IMR-90 (cell line): ENCODE measurements at regions not wholly inside any gene's neighbourhood (a gene's known extent, or its start where the extent isn't known, plus 50 kb on each side); places are given as distances from the start of the nearest gene placed in this dataset.

Source experiments
- ATAC-seq: fragments of 200-7000 bp; cut with Tn5 transposase; 2 replicates; pipeline ENCODE4 v1.9.1; 2020; ENCODE audit warnings: low read depth, mild to moderate bottlenecking, moderate library complexity
- BruUV-seq: library from RNA; stranded (reverse); fragments of 400-500 nt; replicated peaks from 2 replicates; lab custom pipeline; 2021; lab: Mats Ljungman, UMichigan
- CTCF ChIA-PET: fragments of 300-600 bp; formaldehyde crosslinking; extraction: SDS; loops from one replicate; lab custom pipeline; 2021; ENCODE audit warnings: antibody characterized with exemption; lab: Yijun Ruan, JAX
- POLR2A ChIA-PET: fragments of 300-600 bp; sonication (Branson Sonifier 250); formaldehyde crosslinking; loops from one replicate; lab custom pipeline; 2022; ENCODE audit warnings: antibody characterized with exemption; ENCODE audit not compliant: unreplicated experiment; lab: Charles Lee
- DNase-seq: peaks from one replicate; pipeline ENCODE4 v3.0.0; 2013
- H2AFZ ChIP-seq: replicated peaks from 2 replicates; pipeline ENCODE3; 2013; ENCODE audit warnings: low read length, mild to moderate bottlenecking; ENCODE audit not compliant: poor library complexity
- H2AK5ac ChIP-seq: 2 replicates; pipeline ENCODE4 v1.6.1; 2013; ENCODE audit warnings: low read depth, low read length, inconsistent platforms
- H2AK9ac ChIP-seq: replicated peaks from 2 replicates; pipeline ENCODE3; 2013; ENCODE audit warnings: mild to moderate bottlenecking, low read depth, low read length, moderate library complexity; ENCODE audit not compliant: poor library complexity
- H2BK120ac ChIP-seq: 2 replicates; pipeline ENCODE4 v1.6.1; 2013; ENCODE audit warnings: low read depth, low read length, inconsistent platforms
- H2BK15ac ChIP-seq: 3 replicates; pipeline ENCODE4 v1.6.1; 2013; ENCODE audit warnings: low read depth, low read length, inconsistent platforms
- H2BK20ac ChIP-seq: 2 replicates; pipeline ENCODE4 v1.6.1; 2013; ENCODE audit warnings: low read depth, mild to moderate bottlenecking, inconsistent platforms, low read length, moderate library complexity
- H2BK5ac ChIP-seq: 2 replicates; pipeline ENCODE4 v1.6.1; 2013; ENCODE audit warnings: mild to moderate bottlenecking, low read depth, low read length, inconsistent platforms; ENCODE audit not compliant: poor library complexity, severe bottlenecking
- H3K14ac ChIP-seq: replicated peaks from 2 replicates; pipeline ENCODE4 v1.6.1; 2013; ENCODE audit warnings: low read depth, low read length, inconsistent platforms
- H3K18ac ChIP-seq: 2 replicates; pipeline ENCODE4 v1.6.1; 2013; ENCODE audit warnings: low read depth, low read length, control low read depth
- H3K23ac ChIP-seq: 2 replicates; pipeline ENCODE4 v1.6.1; 2013; ENCODE audit warnings: low read depth, low read length, inconsistent platforms
- H3K27ac ChIP-seq: 2 replicates; pipeline ENCODE4 v1.5.1; 2013; ENCODE audit warnings: mild to moderate bottlenecking, control low read depth, low read length; ENCODE audit not compliant: insufficient read depth
- H3K27me3 ChIP-seq: 2 replicates; pipeline ENCODE4 v1.6.1; 2013; ENCODE audit warnings: low read length; ENCODE audit not compliant: control insufficient read depth, insufficient read depth
- H3K36me3 ChIP-seq: 2 replicates; pipeline ENCODE4 v1.6.1; 2013; ENCODE audit warnings: low read length, mixed read lengths; ENCODE audit not compliant: control insufficient read depth, insufficient read depth
- H3K4ac ChIP-seq: 2 replicates; pipeline ENCODE4 v1.6.1; 2013; ENCODE audit warnings: low read depth, low read length, inconsistent platforms
- H3K4me1 ChIP-seq: 2 replicates; pipeline ENCODE4 v1.6.1; 2013; ENCODE audit warnings: low read length, mixed read lengths; ENCODE audit not compliant: control insufficient read depth, insufficient read depth
- H3K4me2 ChIP-seq: 2 replicates; pipeline ENCODE4 v1.6.1; 2013; ENCODE audit warnings: low read depth, mild to moderate bottlenecking, control low read depth, low read length, moderate library complexity
- H3K4me3 ChIP-seq: 2 replicates; pipeline ENCODE4 v1.5.1; 2013; ENCODE audit warnings: low read depth, mild to moderate bottlenecking, control low read depth, low read length, moderate library complexity; ENCODE audit not compliant: insufficient read depth
- H3K56ac ChIP-seq: 2 replicates; pipeline ENCODE4 v1.6.1; 2013; ENCODE audit warnings: low read length, inconsistent platforms; ENCODE audit not compliant: insufficient read depth; ENCODE audit errors: extremely low read depth
- H3K79me1 ChIP-seq, 2 experiments: 2 replicates each; pipeline ENCODE4 v1.6.1; 2013; ENCODE audit warnings: low read length in 2 of 2, inconsistent platforms in 1 of 2, low read depth in 1 of 2
- H3K9ac ChIP-seq: 2 replicates; pipeline ENCODE4 v1.6.1; 2013; ENCODE audit warnings: low read depth, low read length, control low read depth
- H3K9me1 ChIP-seq: 2 replicates; pipeline ENCODE4 v1.6.1; 2013; ENCODE audit warnings: low read length, inconsistent platforms; ENCODE audit not compliant: insufficient read depth
- H3K9me3 ChIP-seq: 2 replicates; pipeline ENCODE4 v1.6.1; 2013; ENCODE audit warnings: low read length; ENCODE audit not compliant: control insufficient read depth, insufficient read depth
- H4K20me1 ChIP-seq: 2 replicates; pipeline ENCODE4 v1.6.1; 2013; ENCODE audit warnings: low read length, inconsistent platforms; ENCODE audit not compliant: insufficient read depth
- H4K5ac ChIP-seq: 2 replicates; pipeline ENCODE4 v1.6.1; 2013; ENCODE audit warnings: mild to moderate bottlenecking, low read depth, low read length, control low read depth
- H4K8ac ChIP-seq, 2 experiments: 2 replicates each; pipeline ENCODE4 v1.6.1; 2013; ENCODE audit warnings: low read depth in 2 of 2, low read length in 2 of 2, control low read depth in 1 of 2, inconsistent platforms in 1 of 2
- H4K91ac ChIP-seq: 2 replicates; pipeline ENCODE4 v1.6.1; 2013; ENCODE audit warnings: low read depth, low read length, inconsistent platforms; ENCODE audit not compliant: insufficient read depth
- CEBPB ChIP-seq: IDR thresholded peaks from 2 replicates; pipeline ENCODE4 v1.6.1; 2012; ENCODE audit warnings: low read depth, low read length, improper control_type of control experiment
- FOS ChIP-seq: fragments of 150-350 bp; IDR thresholded peaks from 2 replicates; pipeline ENCODE4 v1.6.1; 2016; ENCODE audit warnings: low read depth, low read length
- NFE2L2 ChIP-seq: fragments of 150-350 bp; IDR thresholded peaks from 2 replicates; pipeline ENCODE4 v1.6.1; 2016; ENCODE audit warnings: low read depth, mild to moderate bottlenecking, low read length
- WGBS, 2 experiments: methylation state at CpG; one replicate each; pipeline versions ENCODE4 v1.1.5 to v1.1.7; 2013; ENCODE audit warnings: missing lambda C conversion rate in 2 of 2; ENCODE audit not compliant: insufficient read length in 1 of 2; ENCODE audit errors: extremely low coverage in 2 of 2; 5-methylcytosine and 5-hydroxymethylcytosine counted together
- dilution Hi-C: fragments of 300-500 bp; cut with HindIII; formaldehyde crosslinking; loops from one replicate; pipeline ENCODE4 v1.14.3; 2018; ENCODE audit warnings: low sequenced_read_pairs; ENCODE audit not compliant: unreplicated experiment
- in situ Hi-C: fragments of 300-500 bp; cut with MboI; formaldehyde crosslinking; loops from 3 replicates; pipeline ENCODE4 v1.14.3; 2019; ENCODE audit warnings: low sequenced_read_pairs, inconsistent platforms, mixed read lengths
- intact Hi-C: fragments of 100-400 bp; cut with micrococcal nuclease; formaldehyde crosslinking; loops from 2 replicates; pipeline ENCODE4 v1.10.0; 2022
- TF ChIP-seq, protein P1 (sequence below): fragments of 150-350 bp; IDR thresholded peaks from 2 replicates; pipeline ENCODE4 v1.6.1; 2016; ENCODE audit warnings: low read depth, mild to moderate bottlenecking, low read length, moderate library complexity, borderline replicate concordance

DNA sequence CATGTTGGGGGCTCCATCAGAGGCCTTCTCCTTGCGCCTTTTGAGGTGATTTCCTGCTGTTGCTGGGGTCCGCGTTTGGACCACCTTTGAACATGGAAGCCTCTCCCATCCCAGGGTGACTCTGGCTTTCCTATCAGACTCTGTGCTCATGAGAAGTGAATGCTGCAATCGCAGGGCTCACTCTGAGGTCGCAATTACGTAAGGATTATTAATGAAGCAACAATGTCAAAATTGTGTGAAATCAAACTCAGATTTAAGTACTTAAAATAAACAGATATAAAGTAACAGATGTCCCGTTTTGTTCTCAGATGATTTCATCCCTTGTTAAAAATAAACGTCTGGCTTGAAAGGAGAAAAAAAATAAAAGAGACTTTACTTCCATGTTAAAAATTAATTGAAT is 634.2 kb downstream of the BNC2 start:
- no peak overlapping the region for H2BK120ac ChIP-seq
- ATAC-seq (peak; percentile 60), DNase-seq (peak; percentile 97)
- no peak overlapping the region for H2AK5ac ChIP-seq
- ChIA-PET POLR2A (no interaction called here), CTCF (no interaction called here)
- no peak overlapping the region for H4K5ac ChIP-seq
- H4K8ac ChIP-seq, result no peak overlapping the region
- 0 out of 2 replicates have a peak overlapping the region, but pooled peaks have one; percentile 8 for H3K23ac ChIP-seq
- no peak overlapping the region for H3K18ac ChIP-seq
- H3K27ac ChIP-seq, result no peak overlapping the region
- no peaks in the 10 kb centered on the region for H3K36me3 ChIP-seq
- dilution Hi-C loops (no loop called here), intact Hi-C loops (no loop called here), in situ Hi-C loops (no loop called here)
- no peak overlapping the region for H3K4me3 ChIP-seq
- H3K4me2 ChIP-seq, result no peak overlapping the region
- no peak overlapping the region for H2BK20ac ChIP-seq
- no TSS peak for BruUV-seq
- H2BK5ac ChIP-seq, result no peak overlapping the region
- H3K9me3 ChIP-seq, result peaks cover 14% of the 10 kb centered on the region
- TF ChIP-seq FOS (peak; percentile 46; the same call in 1 of the 2 replicates), NFE2L2 (no peak), CEBPB (peak; percentile 98)
- TF ChIP-seq, protein P1, sequence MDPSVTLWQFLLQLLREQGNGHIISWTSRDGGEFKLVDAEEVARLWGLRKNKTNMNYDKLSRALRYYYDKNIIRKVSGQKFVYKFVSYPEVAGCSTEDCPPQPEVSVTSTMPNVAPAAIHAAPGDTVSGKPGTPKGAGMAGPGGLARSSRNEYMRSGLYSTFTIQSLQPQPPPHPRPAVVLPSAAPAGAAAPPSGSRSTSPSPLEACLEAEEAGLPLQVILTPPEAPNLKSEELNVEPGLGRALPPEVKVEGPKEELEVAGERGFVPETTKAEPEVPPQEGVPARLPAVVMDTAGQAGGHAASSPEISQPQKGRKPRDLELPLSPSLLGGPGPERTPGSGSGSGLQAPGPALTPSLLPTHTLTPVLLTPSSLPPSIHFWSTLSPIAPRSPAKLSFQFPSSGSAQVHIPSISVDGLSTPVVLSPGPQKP, result no peak
- H3K9me1 ChIP-seq, result peaks cover 8% of the 10 kb centered on the region
- no peak overlapping the region for H2AK9ac ChIP-seq
- peaks cover 12% of the 10 kb centered on the region for H3K4me1 ChIP-seq
- no peak overlapping the region for H3K9ac ChIP-seq
- H3K79me1 ChIP-seq, result no peaks in the 10 kb centered on the region
- H2AFZ ChIP-seq, result no peak overlapping the region
- H4K91ac ChIP-seq, result no peak overlapping the region
- WGBS, 2 experiments, result 0% methylated on average over 1 of the region's 8 CpGs; no CpG with 5 or more reads in 1 of the 2 experiments
- peak overlapping the region; percentile 19; the same call in 1 of the 2 replicates for H3K14ac ChIP-seq
- no peaks in the 10 kb centered on the region for H4K20me1 ChIP-seq
- H2BK15ac ChIP-seq, result no peak overlapping the region
- no peak overlapping the region for H3K56ac ChIP-seq
- no peak overlapping the region for H3K4ac ChIP-seq
- H3K27me3 ChIP-seq, result peaks cover 3% of the 10 kb centered on the region; the same call in 1 of the 2 replicates
